NAMALWA (cell line): ENCODE measurements at regions not wholly inside any gene's neighbourhood (a gene's known extent, or its start where the extent isn't known, plus 50 kb on each side); places are given as distances from the start of the nearest gene placed in this dataset.
"Not testable (repeated sequence)": the region's sequence is repeated elsewhere in the genome, so short reads cannot be mapped to it uniquely, and the experiment has no call there.

ENCODE experiments used
- DNase-seq: peaks from one replicate; pipeline ENCODE4 v3.0.0-alpha.2; 2015; ENCODE audit warnings: low spot score

- no peak for DNase-seq
These were observed 78.4 kb downstream of the RNASET2 start for GRCh38 chr6:166877906-166878305.

- no peak for DNase-seq
These were observed 79.0 kb downstream of the RNASET2 start for GRCh38 chr6:166877349-166877748.

GRCh38 chr6:166872531-166873009, 83.8 kb downstream of the RNASET2 start:
- DNase-seq = no peak

GRCh38 chr6:166870602-166871208, 85.6 kb downstream of the RNASET2 start:
- no peak for DNase-seq

- DNase-seq = no peak
These were observed 89.3 kb downstream of the RNASET2 start for GRCh38 chr6:166866839-166867637.

- DNase-seq = no peak
These were observed 92.0 kb downstream of the RNASET2 start for GRCh38 chr6:166864333-166864732.

- DNase-seq = no peak
These were observed 93.3 kb downstream of the RNASET2 start for GRCh38 chr6:166862978-166863530.

- DNase-seq = no peak
These were observed 93.9 kb downstream of the RNASET2 start for GRCh38 chr6:166862287-166862977.

- no peak for DNase-seq
These were observed 94.4 kb downstream of the RNASET2 start for GRCh38 chr6:166861961-166862286.

- DNase-seq = no peak
These were observed 95.0 kb downstream of the RNASET2 start for GRCh38 chr6:166861304-166861703.

GRCh38 chr6:166860392-166860791, 96.0 kb downstream of the RNASET2 start:
- no peak for DNase-seq

GRCh38 chr6:166855416-166855815, 100.9 kb downstream of the RNASET2 start:
- no peak for DNase-seq

GRCh38 chr6:166853371-166854325, 102.7 kb downstream of the RNASET2 start:
- DNase-seq = no peak

GRCh38 chr6:166852451-166852975, 103.8 kb downstream of the RNASET2 start:
- no peak for DNase-seq

GRCh38 chr6:166851911-166852310, 104.4 kb downstream of the RNASET2 start:
- DNase-seq = no peak

GRCh38 chr6:166851426-166851825, 104.9 kb downstream of the RNASET2 start:
- DNase-seq = no peak

GRCh38 chr6:166850677-166851076, 105.7 kb downstream of the RNASET2 start:
- no peak for DNase-seq

- DNase-seq = no peak
These were observed 106.6 kb downstream of the RNASET2 start for GRCh38 chr6:166849749-166850183.

GRCh38 chr6:166848979-166849748, 107.2 kb downstream of the RNASET2 start:
- DNase-seq = no peak

- DNase-seq = not testable (repeated sequence)
These were observed 109.8 kb downstream of the RNASET2 start for GRCh38 chr6:166846446-166847142.
